Heart right ventricle (tissue), 16 donors: ENCODE measurements at regions not wholly inside any gene's neighbourhood (a gene's known extent, or its start where the extent isn't known, plus 50 kb on each side); places are given as distances from the start of the nearest gene placed in this dataset.
"Not testable (repeated sequence)": the region's sequence is repeated elsewhere in the genome, so short reads cannot be mapped to it uniquely, and the experiment has no call there.

Source experiments
- ATAC-seq, 8 donors: fragments of 200-7000 bp; cut with Tn5 transposase; one replicate each; pipeline ENCODE4 v1.9.1; 2020; ENCODE audit warnings: mild to moderate bottlenecking in 8 of 8, moderate library complexity in 8 of 8, moderate number of reproducible peaks in 1 of 8
- DNase-seq, 2 donors: peaks; one replicate each; pipeline ENCODE4 v3.0.0-alpha.2; 2020
- H3K27ac ChIP-seq, 10 donors: fragments of 200-600 bp; sonication (generic) in 2 of 10; one replicate each; pipeline versions ENCODE4 v1.5.0 to v1.8.0; 2020 to 2022; ENCODE audit warnings: mild to moderate bottlenecking in 3 of 10
- H3K27me3 ChIP-seq, 7 donors: fragments of 200-600 bp; one replicate each; pipeline ENCODE4 v1.8.0; 2021 to 2022; ENCODE audit warnings: mild to moderate bottlenecking in 2 of 7
- H3K36me3 ChIP-seq, 9 donors: fragments of 200-600 bp; sonication (generic) in 1 of 9; one replicate each; pipeline versions ENCODE4 v1.5.0 to v1.8.0; 2020 to 2022; ENCODE audit warnings: mild to moderate bottlenecking in 2 of 9
- H3K4me1 ChIP-seq, 9 donors: fragments of 200-600 bp; sonication (generic) in 1 of 9; one replicate each; pipeline versions ENCODE4 v1.5.0 to v1.8.0; 2020 to 2022; ENCODE audit warnings: mild to moderate bottlenecking in 4 of 9
- H3K4me3 ChIP-seq, 10 donors: fragments of 200-600 bp; sonication (generic) in 2 of 10; one replicate each; pipeline versions ENCODE4 v1.5.0 to v1.8.0; 2020 to 2022; ENCODE audit warnings: mild to moderate bottlenecking in 7 of 10, moderate library complexity in 2 of 10
- H3K9me3 ChIP-seq, 11 donors: fragments of 200-600 bp in 10 of 11; sonication (generic) in 2 of 11; one replicate each; pipeline versions ENCODE4 v1.5.0 to v1.8.0; 2013 to 2022; ENCODE audit warnings: mild to moderate bottlenecking in 2 of 11, control low read depth in 1 of 11, moderate library complexity in 1 of 11
- WGBS, 2 donors: extraction: QIAGEN DNeasy Blood & Tissue Kit; methylation state at CpG; one replicate each; pipeline ENCODE4 v1.1.7; 2013; ENCODE audit warnings: inconsistent platforms in 1 of 2; 5-methylcytosine and 5-hydroxymethylcytosine counted together
- intact Hi-C, 10 donors: fragments of 100-400 bp; cut with DNase I; formaldehyde crosslinking; loops; one replicate each; pipeline versions ENCODE4 v1.11.1 to v1.14.2; 2022
- TF ChIP-seq, protein P1 (sequence below), 9 donors: fragments of 200-600 bp; sonication (generic) in 2 of 9; IDR thresholded peaks; one replicate each; pipeline versions ENCODE4 v1.5.0 to v1.8.0; 2021 to 2022; ENCODE audit warnings: antibody characterized with exemption in 9 of 9, mild to moderate bottlenecking in 5 of 9, moderate library complexity in 1 of 9
- donor health status: Arrhythmogenic right ventricular cardiomyopathy.
- donor health status: ischemic (EF 13 %, LVEDD 7.1; RV severe dilation, severe dysfunction).
- donor health status: healthy with polysubstance abuse.
- donor health status: DM: no; HTN: yes; CAD: no.
- donor health status: DM: no; HTN: no; CAD: no.
- donor health status: ischemic (EF 25% LVEDD 6.9; RV normal size, moderate dysfunction).
- donor health status: ischemic (EF 25% LVEDD 5.7; RV mildly dilated, moderate dysfunction).
- donor health status: healthy.
- donor health status: DM: yes; HTN: yes; CAD: no.
- donor health status: Ischemic cardiomyopathy.
- donor health status: ischemic (EF 35%, LVEDD 5.7; RV mildly dilated, moderate dysfunction).
- donor health status: nonischemic (EF 11% LVEDD 7.7; RV severe dilation, severe dysfunction).
- donor health status: DM: yes; HTN: yes; CAD: no.
- donor health status: PGD.
- donor health status: ischemic (EF 29% LVEDD 5.4; RV normal size, mild dysfunction).
- donor health status: nonischemic (EF 23%, LVEDD 6.1; RV moderate dilation, normal function).

DNA sequence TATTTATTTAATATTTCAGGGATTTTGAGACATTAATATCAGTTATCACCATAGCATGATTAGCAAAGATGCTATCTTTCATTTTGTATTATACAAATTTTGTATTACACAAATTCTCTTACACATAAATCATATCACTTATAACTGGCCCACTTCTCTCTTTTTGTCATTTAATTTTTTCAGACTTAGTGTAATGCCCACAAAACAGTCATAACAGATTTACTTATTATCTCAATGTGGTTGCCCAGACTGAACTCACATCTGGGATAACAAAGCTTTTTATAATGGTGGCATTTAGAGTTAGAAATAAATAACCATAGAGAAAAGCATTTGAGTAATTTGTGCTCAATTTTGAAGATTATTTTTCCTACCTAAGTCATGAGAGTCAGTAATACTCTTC, 148.3 kb downstream of the TFAP2B start:
- H3K4me1 ChIP-seq = no peaks in the 10 kb centered on the region
- TF ChIP-seq, protein P1, sequence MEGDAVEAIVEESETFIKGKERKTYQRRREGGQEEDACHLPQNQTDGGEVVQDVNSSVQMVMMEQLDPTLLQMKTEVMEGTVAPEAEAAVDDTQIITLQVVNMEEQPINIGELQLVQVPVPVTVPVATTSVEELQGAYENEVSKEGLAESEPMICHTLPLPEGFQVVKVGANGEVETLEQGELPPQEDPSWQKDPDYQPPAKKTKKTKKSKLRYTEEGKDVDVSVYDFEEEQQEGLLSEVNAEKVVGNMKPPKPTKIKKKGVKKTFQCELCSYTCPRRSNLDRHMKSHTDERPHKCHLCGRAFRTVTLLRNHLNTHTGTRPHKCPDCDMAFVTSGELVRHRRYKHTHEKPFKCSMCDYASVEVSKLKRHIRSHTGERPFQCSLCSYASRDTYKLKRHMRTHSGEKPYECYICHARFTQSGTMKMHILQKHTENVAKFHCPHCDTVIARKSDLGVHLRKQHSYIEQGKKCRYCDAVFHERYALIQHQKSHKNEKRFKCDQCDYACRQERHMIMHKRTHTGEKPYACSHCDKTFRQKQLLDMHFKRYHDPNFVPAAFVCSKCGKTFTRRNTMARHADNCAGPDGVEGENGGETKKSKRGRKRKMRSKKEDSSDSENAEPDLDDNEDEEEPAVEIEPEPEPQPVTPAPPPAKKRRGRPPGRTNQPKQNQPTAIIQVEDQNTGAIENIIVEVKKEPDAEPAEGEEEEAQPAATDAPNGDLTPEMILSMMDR (IDR thresholded peaks at IDR 0.05) = no peak
- intact Hi-C loops = no loop called here
- H3K36me3 ChIP-seq = no peaks in the 10 kb centered on the region
- no peak overlapping the region for H3K27ac ChIP-seq
- no peaks in the 10 kb centered on the region for H3K9me3 ChIP-seq
- no peak overlapping the region for H3K4me3 ChIP-seq
- ATAC-seq (no peak), DNase-seq (no peak)
- no peaks in the 10 kb centered on the region for H3K27me3 ChIP-seq

DNA sequence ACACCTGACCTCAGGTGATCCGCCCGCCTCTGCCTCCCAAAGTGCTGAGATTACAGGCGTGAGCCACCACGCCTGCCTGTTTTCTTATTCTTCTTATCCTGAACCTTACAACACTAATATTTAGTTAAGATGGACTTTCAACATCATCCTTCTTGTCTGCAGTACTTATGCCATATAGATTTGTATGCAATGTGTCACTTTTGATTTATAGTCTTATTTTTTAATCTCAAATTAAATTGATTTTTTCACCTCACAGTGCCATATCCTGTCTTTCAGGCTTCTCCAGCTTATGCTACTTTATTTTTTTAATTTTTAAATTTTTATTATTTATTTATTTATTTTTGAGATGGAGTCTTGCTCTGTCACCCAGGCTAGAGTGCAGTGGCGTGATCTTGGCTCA, 149.6 kb downstream of the TFAP2B start:
- H3K4me1 ChIP-seq, H3K27me3 ChIP-seq, H3K4me3 ChIP-seq, DNase-seq, intact Hi-C loops, H3K9me3 ChIP-seq, H3K36me3 ChIP-seq, ATAC-seq, H3K27ac ChIP-seq: not testable (repeated sequence)
- WGBS, 2 donors = 95 to 96% methylated on average over 5 of the region's 5 CpGs

DNA sequence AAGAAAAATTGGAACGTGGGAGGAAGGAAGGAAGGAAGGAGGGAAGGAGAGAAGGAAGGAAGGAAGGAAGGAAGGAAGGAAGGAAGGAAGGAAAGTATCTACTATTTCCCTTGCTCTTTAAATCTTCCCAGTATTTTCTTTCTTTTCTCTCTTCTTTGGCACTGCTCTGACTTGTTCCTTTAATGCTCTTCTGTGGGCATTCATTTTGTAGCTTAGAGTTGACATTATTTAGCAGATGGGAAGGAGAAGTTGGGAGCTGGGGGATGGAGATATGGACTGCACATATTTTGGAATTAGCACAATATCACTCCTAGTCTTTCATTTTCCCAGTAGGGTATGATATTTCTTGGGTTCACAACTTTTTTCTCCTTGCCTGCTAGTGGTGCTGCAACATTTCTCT, 152.2 kb downstream of the TFAP2B start:
- TF ChIP-seq, protein P1 (IDR thresholded peaks at IDR 0.05) = no peak
- DNase-seq (no peak), ATAC-seq (no peak)
- Histone ChIP-seq H3K9me3 (no peaks in the 10 kb centered on the region), H3K4me3 (no peak overlapping the region), H3K27ac (no peak overlapping the region), H3K36me3 (no peaks in the 10 kb centered on the region), H3K4me1 (no peaks in the 10 kb centered on the region), H3K27me3 (no peaks in the 10 kb centered on the region)
- 13 to 14% methylated on average over 1 of the region's 1 CpG for WGBS, 2 donors
- intact Hi-C loops = no loop called here

DNA sequence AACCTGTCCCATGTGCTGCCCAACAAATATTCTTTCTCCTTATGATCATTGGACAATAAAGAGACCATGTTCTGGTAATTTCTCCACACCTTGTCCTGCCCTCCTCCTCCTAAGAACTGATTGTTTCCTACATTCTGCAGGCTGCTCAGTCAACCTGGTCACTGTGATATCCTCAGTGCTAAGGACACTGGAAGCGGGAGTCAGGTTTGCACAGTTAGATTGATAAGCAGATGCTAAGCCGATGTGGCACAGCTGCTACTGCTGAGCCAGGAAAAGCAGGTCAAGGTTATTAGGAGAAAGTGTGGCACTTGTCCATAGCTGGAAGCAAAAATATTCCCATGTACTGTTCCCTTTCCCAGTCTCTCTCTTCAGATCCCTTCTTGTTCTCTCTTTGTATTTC, 154.8 kb downstream of the TFAP2B start:
- 64 to 66% methylated on average over 2 of the region's 2 CpGs for WGBS, 2 donors
- H3K4me3 ChIP-seq = no peak overlapping the region
- H3K36me3 ChIP-seq = no peaks in the 10 kb centered on the region
- intact Hi-C loops = no loop called here
- TF ChIP-seq, protein P1 (IDR thresholded peaks at IDR 0.05) = no peak
- DNase-seq (no peak), ATAC-seq (no peak)
- no peaks in the 10 kb centered on the region for H3K27me3 ChIP-seq
- no peaks in the 10 kb centered on the region for H3K4me1 ChIP-seq
- no peak overlapping the region for H3K27ac ChIP-seq
- H3K9me3 ChIP-seq = no peaks in the 10 kb centered on the region

DNA sequence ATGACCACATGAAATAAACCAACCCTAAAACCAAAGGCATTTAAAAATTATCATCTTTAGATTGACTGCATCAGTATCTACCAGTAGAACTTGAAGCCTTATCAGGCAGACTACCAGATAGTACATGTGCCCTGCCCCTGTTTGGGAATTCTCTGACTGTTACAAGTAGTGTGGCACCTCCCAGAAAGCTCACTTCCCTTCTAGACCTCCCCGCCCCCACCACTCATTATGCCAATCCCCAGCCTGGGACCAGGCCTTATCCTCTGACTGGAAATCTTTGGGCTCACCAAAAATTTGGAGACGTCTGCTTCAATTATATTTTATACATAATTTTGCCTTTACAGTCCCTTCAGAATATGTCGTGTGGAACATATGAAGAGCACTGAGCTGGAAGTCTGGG, 155.6 kb downstream of the TFAP2B start:
- H3K9me3 ChIP-seq = no peaks in the 10 kb centered on the region
- H3K27me3 ChIP-seq = no peaks in the 10 kb centered on the region
- intact Hi-C loops = no loop called here
- no peaks in the 10 kb centered on the region for H3K4me1 ChIP-seq
- no peak overlapping the region for H3K4me3 ChIP-seq
- no peak overlapping the region for H3K27ac ChIP-seq
- ATAC-seq (no peak), DNase-seq (no peak)
- 75 to 82% methylated on average over 3 of the region's 3 CpGs for WGBS, 2 donors
- TF ChIP-seq, protein P1 (IDR thresholded peaks at IDR 0.05) = no peak
- H3K36me3 ChIP-seq = no peaks in the 10 kb centered on the region
